NCI-H2081 treated with DMSO at 0.1 percent for 48 hours (cell line): ENCODE measurements at regions not wholly inside any gene's neighbourhood (a gene's known extent, or its start where the extent isn't known, plus 50 kb on each side); places are given as distances from the start of the nearest gene placed in this dataset.

Experiments used
- DNase-seq: peaks from one replicate; lab custom pipeline; 2025; lab: John Stamatoyannopoulos, UW

- no peak for DNase-seq
Observed at GRCh38 chr5:118778941-118779340, 209.4 kb downstream of the DTWD2 start.

DNA sequence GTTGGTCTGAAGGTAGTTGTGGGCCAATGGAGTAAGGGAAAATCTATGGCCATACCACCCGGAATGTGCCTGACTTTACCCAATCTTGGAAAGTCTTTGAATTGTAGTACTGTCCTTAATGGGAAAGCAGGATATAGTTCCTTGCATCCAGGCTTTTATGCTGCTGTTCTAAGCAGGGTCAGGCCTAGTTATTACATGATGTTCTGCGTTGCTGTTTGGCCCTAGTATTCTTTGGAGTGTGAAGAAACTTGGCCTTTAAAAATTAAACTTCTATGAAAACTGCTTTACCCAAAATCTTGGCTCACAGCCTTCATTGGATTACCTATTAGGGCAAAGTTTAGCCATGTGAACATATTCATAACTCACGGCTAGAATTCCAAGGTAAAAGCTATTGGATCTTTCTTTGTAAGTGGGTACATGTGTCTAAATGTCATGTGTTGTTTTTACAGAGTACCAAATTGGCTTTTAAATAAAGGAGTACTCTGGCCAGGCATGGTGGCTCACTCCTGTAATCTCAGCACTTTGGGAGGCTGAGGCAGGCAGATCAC is 211.1 kb downstream of the DTWD2 start:
- DNase-seq: no peak

DNA sequence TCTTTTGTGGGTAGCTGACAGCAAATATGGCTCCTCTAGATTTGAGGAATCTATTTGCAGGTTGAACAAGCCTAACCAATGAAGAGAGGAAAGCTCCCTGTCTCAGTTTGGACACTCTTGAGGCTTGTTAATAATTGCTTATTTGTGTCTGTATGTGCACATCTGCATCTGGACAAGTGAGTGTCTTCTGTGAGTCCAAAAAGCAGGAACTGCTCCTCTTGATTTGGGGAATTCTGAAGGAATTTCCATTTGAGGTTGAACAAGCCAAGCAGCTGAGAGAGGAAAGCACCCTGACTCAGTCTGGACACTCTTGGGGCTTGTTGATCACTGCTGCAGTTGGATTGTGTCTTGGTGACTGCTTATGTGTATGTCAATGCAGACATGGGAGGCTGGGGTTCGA is 211.6 kb downstream of the DTWD2 start:
- DNase-seq: no peak

- no peak for DNase-seq
Observed at GRCh38 chr5:118775790-118776499, 212.4 kb downstream of the DTWD2 start.

DNA sequence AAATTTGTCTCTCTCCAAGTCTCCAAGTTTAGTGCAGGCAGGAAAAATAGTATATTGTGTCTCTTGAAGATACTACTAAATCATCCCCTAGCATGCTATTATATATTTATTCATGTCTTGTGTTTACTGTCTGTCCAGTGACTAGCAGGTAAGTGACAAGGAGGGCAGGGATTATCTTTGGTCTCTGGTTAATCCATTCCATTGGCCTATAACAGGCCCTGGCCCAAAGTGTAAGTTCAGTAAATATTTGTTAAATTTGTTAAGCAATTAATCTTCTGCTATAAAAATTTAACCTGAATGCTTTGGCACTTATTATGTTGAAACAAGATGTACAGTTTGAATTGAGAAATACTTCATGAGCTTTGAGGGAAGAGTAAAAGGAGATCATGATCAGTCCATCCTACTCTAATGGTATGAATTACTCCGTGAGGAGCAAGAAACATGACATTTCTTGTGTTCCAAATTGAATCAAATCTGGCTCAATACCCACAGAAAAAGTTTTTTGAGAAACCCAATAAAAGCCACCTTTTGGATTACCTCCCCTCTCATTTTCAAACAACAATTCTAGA is 219.7 kb downstream of the DTWD2 start:
- DNase-seq: no peak

GRCh38 chr5:118762291-118762690 is 226.1 kb downstream of the DTWD2 start:
- no peak for DNase-seq

DNA sequence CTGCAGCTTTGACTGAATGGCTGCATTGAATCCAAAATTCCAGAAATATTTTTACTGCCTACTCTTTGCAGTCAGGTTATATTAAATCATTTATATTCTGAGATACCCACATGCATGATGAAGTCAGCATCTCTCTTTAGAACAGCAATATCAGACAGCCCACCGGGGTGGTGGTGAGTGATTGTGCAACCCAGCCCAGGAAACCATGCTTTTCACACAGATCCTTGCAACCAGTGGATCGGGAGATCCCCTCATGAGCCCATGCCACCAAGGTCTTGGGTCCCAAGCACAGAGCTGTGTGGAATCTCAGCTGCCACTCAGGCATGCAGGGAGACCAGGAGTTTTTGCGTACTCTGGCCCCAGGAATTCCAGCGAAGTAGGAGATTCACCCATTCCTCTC is 226.5 kb downstream of the DTWD2 start:
- no peak for DNase-seq

DNA sequence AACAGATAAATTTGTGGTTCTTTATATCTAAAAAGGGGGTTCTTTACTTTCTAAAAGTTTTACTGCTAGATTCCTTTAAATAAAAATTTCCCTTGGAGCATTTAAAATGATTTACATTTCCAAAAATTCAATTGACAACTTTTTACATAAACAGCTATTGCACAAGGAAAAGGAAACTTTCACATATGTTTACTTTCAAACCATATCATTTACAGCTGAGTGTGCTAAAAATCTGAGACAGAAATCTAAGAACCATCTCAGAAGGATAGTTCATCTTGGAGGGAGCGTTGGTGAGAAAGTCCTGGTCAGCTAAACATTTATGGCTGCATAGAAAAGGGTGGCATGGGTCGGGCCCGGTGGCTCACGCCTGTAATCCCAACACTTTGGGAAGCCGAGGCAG is 235.4 kb downstream of the DTWD2 start:
- DNase-seq: no peak

DNA sequence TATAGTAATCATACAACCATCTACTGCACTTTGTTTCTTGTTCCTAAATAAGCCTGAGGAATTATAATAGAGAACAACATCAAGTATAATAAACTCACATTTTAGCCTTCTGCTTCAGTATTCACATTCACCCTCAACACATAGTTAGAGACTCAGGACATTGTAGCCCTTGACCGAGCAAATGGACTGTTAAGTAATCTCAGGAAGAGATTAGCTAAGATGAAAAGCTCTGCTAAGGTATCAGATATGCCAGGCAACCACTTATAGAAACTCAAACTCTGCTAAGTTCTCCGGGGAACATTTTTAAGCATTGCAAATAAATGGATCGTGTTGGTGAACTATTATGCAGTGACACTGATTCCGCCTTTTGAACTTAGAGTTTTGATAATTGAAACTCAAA is 252.0 kb downstream of the DTWD2 start:
- DNase-seq: no peak

- no peak for DNase-seq
Observed at GRCh38 chr5:118733394-118733793, 255.0 kb downstream of the DTWD2 start.

- no peak for DNase-seq
Observed at GRCh38 chr5:118728191-118728590, 260.2 kb downstream of the DTWD2 start.

- DNase-seq: no peak
Observed at GRCh38 chr5:118726891-118727290, 261.5 kb downstream of the DTWD2 start.

DNA sequence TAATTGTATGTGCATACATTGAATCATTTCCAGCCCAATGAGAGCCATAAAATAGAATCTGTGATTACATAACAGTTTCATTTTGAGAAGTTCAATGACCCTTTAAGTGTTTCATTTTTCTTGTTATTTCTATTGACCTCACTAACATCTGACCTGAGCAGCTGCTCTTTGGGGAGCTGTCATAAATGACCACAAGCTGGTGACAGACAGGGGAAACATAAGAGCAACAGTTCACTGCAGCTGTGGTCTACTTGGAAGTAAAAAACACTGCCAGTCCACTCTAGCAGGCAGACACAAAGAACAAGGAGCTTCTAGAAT is 265.4 kb downstream of the DTWD2 start:
- no peak for DNase-seq

GRCh38 chr5:118722122-118723020 is 266.0 kb downstream of the DTWD2 start:
- DNase-seq: no peak

- no peak for DNase-seq
Observed at GRCh38 chr5:118711727-118712126, 276.6 kb downstream of the DTWD2 start.

DNA sequence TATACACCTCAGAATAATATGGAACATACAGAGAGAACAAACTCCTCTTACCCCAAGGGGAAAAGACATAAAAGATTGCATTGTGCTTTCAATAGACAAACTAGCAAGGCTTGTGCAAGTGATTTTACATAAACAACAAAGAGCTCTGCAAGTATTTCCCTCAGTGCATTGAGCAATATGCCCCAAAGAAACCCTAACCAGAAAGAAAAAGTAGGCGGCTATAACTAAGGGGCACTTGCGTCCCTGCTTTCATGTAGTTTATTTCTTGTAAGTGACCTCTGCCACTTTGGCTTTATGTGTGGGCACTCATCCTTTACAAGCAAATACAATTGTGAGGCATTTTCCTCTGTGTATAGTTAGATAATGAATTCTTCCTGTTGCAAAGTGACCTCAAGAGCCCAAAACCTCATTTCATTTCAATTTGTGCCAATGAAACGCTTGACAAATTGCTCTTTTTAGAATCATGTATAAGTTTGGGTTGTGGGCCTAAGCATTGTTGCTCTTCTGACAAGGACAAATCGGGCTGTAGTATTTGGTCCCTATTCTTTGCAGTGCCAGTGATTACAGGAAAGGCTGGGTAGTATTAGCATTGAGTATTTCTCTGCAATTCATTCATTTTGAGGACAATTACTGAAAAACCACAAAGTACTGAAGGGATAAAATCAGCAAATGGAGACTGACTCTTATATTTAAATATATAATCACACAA is 282.2 kb downstream of the DTWD2 start:
- DNase-seq: no peak

GRCh38 chr5:118703241-118703640 is 285.1 kb downstream of the DTWD2 start:
- DNase-seq: no peak

DNA sequence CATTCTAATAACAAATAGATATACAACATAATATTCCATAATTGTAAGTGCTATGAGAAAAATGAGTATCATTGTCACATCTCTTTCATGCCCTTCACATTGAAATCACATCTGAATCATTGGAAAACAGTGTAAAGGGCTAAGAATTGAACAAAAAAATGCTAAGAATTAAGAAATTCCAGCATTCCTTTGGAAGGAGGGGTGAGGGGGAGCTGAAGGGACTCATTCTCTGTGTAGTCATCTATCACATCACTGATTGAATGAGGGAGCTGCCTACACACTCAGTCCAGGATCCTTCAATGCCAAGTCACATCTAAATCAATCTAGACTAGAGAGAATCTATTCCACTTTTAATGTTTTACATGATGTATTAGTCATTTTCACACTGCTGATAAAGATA is 286.6 kb downstream of the DTWD2 start:
- no peak for DNase-seq

GRCh38 chr5:118700510-118700909 is 287.8 kb downstream of the DTWD2 start:
- DNase-seq: no peak

GRCh38 chr5:118698774-118699173 is 289.6 kb downstream of the DTWD2 start:
- no peak for DNase-seq

DNA sequence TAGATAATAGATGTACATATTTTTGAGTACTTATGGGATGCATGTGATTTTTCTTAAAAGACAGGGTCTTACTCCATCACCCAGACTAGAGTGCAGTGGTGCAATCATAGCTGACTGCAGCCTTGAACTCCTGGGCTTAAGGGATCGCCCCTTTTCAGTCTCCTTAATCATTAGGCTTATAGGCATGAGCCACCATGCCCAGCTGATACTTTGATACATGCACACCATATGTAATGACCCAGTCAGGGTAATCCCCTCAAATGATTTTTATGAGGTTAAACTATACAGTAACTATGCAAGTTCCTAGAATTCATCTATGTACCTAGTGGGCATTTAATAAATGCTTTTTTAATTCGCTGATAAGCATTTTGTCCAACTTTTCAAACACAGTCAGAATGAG is 292.3 kb downstream of the DTWD2 start:
- no peak for DNase-seq

DNA sequence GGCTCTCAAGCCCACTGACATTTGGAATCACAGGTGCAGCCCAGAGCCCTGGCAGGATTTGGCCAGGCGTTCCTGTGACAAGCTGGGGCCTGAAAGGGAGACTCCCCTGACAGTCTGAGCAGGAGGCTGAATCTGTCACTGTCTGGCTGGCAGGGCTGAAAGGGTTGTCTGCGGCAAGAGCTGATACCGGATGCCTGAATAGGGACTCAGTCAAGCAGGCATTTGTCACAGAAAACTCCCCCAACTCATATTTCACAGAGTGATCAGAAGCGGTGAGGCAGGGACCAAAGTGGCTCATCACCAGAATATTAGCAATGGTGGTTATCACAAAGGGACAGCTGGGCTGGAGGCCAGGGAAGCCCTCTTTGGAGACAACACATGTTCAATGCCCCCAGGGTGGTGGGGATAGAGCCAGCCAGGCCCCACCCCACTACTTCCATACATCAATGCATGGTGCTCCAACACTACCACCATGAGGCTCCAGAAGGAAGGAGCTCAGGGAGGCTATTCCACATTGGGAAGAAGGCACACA is 295.5 kb downstream of the DTWD2 start:
- DNase-seq: no peak
